ENCODE measurements at regions not wholly inside any gene's neighbourhood (a gene's known extent, or its start where the extent isn't known, plus 50 kb on each side); places are given as distances from the start of the nearest gene placed in this dataset.

- H2AFZ ChIP-seq (ENCODE audit: low read length): no peak overlapping the region
Measured at GRCh38 chr12:93127107-93127560, 198.0 kb upstream of the EEA1 start.

DNA sequence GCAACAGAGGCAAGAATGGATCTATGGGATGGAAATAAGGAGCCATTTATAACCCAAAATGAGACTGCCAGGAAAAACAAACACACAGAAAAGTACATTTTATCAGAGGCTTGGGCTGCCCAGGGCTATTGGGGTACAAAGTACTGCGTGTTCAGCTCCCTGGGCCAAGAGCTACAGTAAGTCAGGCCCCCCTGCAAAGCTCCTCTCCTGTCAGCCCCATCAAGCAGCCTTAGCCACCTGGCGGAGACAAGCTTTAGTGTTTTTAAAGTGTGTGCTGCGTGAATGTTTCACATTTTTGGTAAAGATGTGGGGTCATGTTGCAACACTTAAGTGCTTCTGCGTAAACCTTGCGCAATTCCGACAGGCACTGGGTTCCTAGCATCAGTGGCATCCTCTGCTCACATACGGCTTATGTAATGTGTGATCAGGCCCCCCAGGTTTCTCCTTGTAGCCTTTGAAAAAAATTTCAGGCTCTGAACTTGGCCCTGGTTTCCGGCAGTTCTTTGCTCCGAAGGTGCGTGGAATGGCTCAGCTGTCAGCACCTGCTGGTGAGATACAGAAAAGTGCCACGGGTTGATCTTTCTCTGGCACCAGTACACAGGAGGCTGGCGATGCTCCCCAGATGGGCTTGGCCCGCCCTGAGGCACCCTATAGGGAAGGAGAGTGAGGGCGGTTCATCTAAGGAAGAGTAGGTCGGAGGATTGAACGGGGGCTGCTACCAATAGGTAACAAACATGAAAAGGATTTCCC is 198.7 kb upstream of the EEA1 start:
- Histone ChIP-seq H3K9me3 (ENCODE audit: low read length) (no peaks in the 10 kb centered on the region), H3K9ac (ENCODE audit: low read length) (no peak overlapping the region), H4K20me1 (ENCODE audit: insufficient read depth, low read length) (no peaks in the 10 kb centered on the region), H3K27me3 (ENCODE audit: insufficient read depth, low read length) (no peaks in the 10 kb centered on the region), H3K27ac (ENCODE audit: low read depth, low read length, poor library complexity, severe bottlenecking) (no peak overlapping the region), H3K9me2 (ENCODE audit: low read depth, low read length) (no peaks in the 10 kb centered on the region), H3K4me3 (ENCODE audit: low read depth, low read length, poor library complexity, severe bottlenecking) (no peak overlapping the region), H2AFZ (ENCODE audit: low read length) (no peak overlapping the region), H3K36me3 (ENCODE audit: insufficient read depth, low read length) (no peaks in the 10 kb centered on the region), H3K4me2 (ENCODE audit: low read length) (no peak overlapping the region), H3F3A (ENCODE audit: insufficient read depth, low read length) (no peaks in the 10 kb centered on the region), H3K79me2 (ENCODE audit: insufficient read depth, low read length) (no peaks in the 10 kb centered on the region), H3K4me1 (ENCODE audit: insufficient read depth, low read length, severe bottlenecking) (no peaks in the 10 kb centered on the region)
- TF ChIP-seq CTCF (IDR thresholded peaks at IDR 0.05; ENCODE audit: low read length) (no peak), EZH2 (IDR thresholded peaks at IDR 0.05; ENCODE audit: borderline replicate concordance, low read length) (no peak)

More at GRCh38 chr12:93127107-93127560, 198.0 kb upstream of the EEA1 start:
- no peak overlapping the region for H3K27ac ChIP-seq (ENCODE audit: low read depth, low read length, poor library complexity, severe bottlenecking)
- H3K36me3 ChIP-seq (ENCODE audit: insufficient read depth, low read length): no peaks in the 10 kb centered on the region
- TF ChIP-seq EZH2 (IDR thresholded peaks at IDR 0.05; ENCODE audit: borderline replicate concordance, low read length): no peak
- TF ChIP-seq CTCF (IDR thresholded peaks at IDR 0.05; ENCODE audit: low read length): no peak
- no peaks in the 10 kb centered on the region for H3F3A ChIP-seq (ENCODE audit: insufficient read depth, low read length)
- no peak overlapping the region for H3K9ac ChIP-seq (ENCODE audit: low read length)
- no peaks in the 10 kb centered on the region for H4K20me1 ChIP-seq (ENCODE audit: insufficient read depth, low read length)
- no peaks in the 10 kb centered on the region for H3K9me3 ChIP-seq (ENCODE audit: low read length)
- no peak overlapping the region for H3K4me3 ChIP-seq (ENCODE audit: low read depth, low read length, poor library complexity, severe bottlenecking)
- no peaks in the 10 kb centered on the region for H3K79me2 ChIP-seq (ENCODE audit: insufficient read depth, low read length)
- no peaks in the 10 kb centered on the region for H3K27me3 ChIP-seq (ENCODE audit: insufficient read depth, low read length)
- no peaks in the 10 kb centered on the region for H3K4me1 ChIP-seq (ENCODE audit: insufficient read depth, low read length, severe bottlenecking)
- no peaks in the 10 kb centered on the region for H3K9me2 ChIP-seq (ENCODE audit: low read depth, low read length)
- H3K4me2 ChIP-seq (ENCODE audit: low read length): no peak overlapping the region

DNA sequence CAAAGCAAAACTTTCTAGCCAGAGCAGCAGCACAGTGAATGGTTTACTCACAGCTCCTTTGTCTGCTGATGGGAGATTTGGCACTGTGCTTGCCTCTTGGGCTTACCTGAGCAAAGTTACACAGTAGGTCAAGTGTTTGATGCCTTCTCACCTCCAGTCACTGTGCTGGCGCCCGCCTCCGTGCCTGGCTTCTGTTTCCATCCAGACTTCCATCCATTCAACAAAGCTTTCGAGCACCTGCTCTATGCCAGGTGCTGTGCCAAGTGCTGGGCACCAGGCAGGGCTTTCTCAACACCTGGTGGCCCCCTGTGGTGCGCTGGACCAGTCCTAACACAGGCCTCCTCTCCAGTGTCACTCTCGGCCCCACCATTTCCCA is 199.2 kb upstream of the EEA1 start:
- Histone ChIP-seq H3K9me2 (ENCODE audit: low read depth, low read length) (no peaks in the 10 kb centered on the region), H3K36me3 (ENCODE audit: insufficient read depth, low read length) (no peaks in the 10 kb centered on the region), H3K9ac (ENCODE audit: low read length) (no peak overlapping the region), H3F3A (ENCODE audit: insufficient read depth, low read length) (no peaks in the 10 kb centered on the region), H4K20me1 (ENCODE audit: insufficient read depth, low read length) (no peaks in the 10 kb centered on the region), H3K27me3 (ENCODE audit: insufficient read depth, low read length) (no peaks in the 10 kb centered on the region), H3K27ac (ENCODE audit: low read depth, low read length, poor library complexity, severe bottlenecking) (no peak overlapping the region), H3K4me2 (ENCODE audit: low read length) (no peak overlapping the region), H3K4me1 (ENCODE audit: insufficient read depth, low read length, severe bottlenecking) (no peaks in the 10 kb centered on the region), H3K79me2 (ENCODE audit: insufficient read depth, low read length) (no peaks in the 10 kb centered on the region), H3K9me3 (ENCODE audit: low read length) (no peaks in the 10 kb centered on the region), H2AFZ (ENCODE audit: low read length) (no peak overlapping the region), H3K4me3 (ENCODE audit: low read depth, low read length, poor library complexity, severe bottlenecking) (no peak overlapping the region)
- TF ChIP-seq EZH2 (IDR thresholded peaks at IDR 0.05; ENCODE audit: borderline replicate concordance, low read length) (no peak), CTCF (IDR thresholded peaks at IDR 0.05; ENCODE audit: low read length) (no peak)
